ENCODE measurements at regions not wholly inside any gene's neighbourhood (a gene's known extent, or its start where the extent isn't known, plus 50 kb on each side); places are given as distances from the start of the nearest gene placed in this dataset.

DNA sequence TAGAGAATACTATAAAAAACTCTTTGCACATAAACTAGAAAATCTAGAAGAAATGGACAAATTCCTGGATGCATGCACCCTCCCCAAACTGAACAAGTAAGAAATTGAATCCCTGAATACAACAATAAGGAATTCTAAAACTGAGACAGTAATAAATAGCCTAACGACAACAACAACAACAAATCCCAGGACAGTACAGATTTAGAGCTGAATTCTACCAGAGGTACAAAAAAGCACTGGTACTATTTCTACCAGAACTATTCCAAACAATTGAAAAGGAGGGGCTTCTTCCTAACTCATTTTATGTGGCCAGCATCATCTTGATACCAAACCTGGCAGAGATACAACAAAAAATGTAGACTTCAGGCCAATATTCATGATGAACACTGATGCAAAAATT, 394.4 kb upstream of the RORB start:
- no peak for TF ChIP-seq POLR2A (IDR thresholded peaks at IDR 0.05)
- TF ChIP-seq, protein P1, sequence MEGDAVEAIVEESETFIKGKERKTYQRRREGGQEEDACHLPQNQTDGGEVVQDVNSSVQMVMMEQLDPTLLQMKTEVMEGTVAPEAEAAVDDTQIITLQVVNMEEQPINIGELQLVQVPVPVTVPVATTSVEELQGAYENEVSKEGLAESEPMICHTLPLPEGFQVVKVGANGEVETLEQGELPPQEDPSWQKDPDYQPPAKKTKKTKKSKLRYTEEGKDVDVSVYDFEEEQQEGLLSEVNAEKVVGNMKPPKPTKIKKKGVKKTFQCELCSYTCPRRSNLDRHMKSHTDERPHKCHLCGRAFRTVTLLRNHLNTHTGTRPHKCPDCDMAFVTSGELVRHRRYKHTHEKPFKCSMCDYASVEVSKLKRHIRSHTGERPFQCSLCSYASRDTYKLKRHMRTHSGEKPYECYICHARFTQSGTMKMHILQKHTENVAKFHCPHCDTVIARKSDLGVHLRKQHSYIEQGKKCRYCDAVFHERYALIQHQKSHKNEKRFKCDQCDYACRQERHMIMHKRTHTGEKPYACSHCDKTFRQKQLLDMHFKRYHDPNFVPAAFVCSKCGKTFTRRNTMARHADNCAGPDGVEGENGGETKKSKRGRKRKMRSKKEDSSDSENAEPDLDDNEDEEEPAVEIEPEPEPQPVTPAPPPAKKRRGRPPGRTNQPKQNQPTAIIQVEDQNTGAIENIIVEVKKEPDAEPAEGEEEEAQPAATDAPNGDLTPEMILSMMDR (IDR thresholded peaks at IDR 0.05): no peak

Data from body of pancreas (tissue), 4 donors.